ENCODE measurements at regions not wholly inside any gene's neighbourhood (a gene's known extent, or its start where the extent isn't known, plus 50 kb on each side); places are given as distances from the start of the nearest gene placed in this dataset.

GRCh38 chr7:65222655-65223054 is 151.0 kb upstream of the ZNF92 start:
- TF ChIP-seq CTCF (IDR thresholded peaks at IDR 0.05) = no peak
- TF ChIP-seq POLR2A (IDR thresholded peaks at IDR 0.05) = no peak

Measured in tibial nerve (tissue), 3 donors.